NCI-H510A (cell line): ENCODE measurements at regions not wholly inside any gene's neighbourhood (a gene's known extent, or its start where the extent isn't known, plus 50 kb on each side); places are given as distances from the start of the nearest gene placed in this dataset.
"Not testable (repeated sequence)": the region's sequence is repeated elsewhere in the genome, so short reads cannot be mapped to it uniquely, and the experiment has no call there.

Source experiments
- DNase-seq: peaks from one replicate; lab custom pipeline; 2025; lab: John Stamatoyannopoulos, UW

- DNase-seq, result no peak
Measured at GRCh38 chr1:19591482-19592091, 52.5 kb upstream of the NBL1 start.

- DNase-seq, result no peak
Measured at GRCh38 chr1:19585507-19585906, 58.6 kb upstream of the NBL1 start.

DNA sequence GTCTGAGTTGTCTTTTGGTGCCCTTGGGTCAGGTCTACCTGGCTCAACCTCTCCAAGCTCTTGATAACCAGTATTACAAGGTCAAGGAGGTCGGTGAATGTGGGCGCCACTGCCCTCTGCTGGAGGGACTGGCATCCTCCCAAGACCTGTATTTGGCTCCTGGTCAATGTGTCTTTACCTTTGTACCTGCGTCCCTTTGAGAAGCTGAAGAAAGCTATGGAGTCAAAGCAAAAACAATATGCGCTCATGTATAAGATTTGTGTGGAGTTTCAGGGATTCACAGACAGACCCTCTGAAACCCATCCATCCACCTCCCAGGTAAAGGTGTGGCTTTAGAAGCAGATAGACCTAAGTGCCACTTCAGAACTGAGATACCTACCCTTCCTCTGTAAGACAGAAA is 61.8 kb upstream of the NBL1 start:
- peak; percentile 42 for DNase-seq

DNA sequence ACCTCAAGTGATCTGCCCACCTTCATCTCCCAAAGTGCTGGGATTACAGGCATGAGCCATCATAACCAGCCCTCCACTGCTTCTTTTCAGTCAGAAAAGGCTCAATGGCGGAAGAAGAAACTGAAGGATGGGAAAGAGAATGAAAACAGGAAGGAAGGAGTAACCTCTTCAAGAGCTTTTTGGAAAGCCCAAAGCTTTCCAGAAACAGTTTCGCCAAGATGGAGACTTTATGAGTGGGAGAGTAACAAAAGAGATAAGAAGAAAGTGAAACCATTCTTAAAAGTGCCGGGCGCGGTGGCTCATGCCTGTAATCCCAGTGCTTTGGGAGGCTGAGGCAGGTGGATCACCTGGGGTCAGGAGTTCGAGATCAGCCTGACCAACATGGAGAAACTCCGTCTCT is 62.7 kb upstream of the NBL1 start:
- no peak for DNase-seq

DNA sequence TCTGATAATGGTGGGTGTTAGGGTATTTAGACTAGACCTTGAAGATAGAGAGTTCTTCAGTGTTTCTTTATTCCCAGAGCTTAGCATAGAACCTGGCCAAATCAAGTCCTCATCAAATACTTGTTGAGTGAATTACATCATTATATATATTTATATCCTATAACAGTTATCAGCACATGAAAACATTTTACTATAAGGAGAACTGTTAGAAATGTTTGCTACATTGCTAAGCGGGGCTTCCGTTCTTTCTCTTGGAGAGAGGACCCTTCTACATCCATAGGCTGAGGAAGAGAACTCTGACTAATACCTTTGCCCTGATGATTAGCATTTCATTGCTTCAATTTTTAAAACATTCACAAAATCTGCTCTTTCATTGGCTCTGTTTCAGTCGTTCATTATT is 66.5 kb upstream of the NBL1 start:
- no peak for DNase-seq

DNA sequence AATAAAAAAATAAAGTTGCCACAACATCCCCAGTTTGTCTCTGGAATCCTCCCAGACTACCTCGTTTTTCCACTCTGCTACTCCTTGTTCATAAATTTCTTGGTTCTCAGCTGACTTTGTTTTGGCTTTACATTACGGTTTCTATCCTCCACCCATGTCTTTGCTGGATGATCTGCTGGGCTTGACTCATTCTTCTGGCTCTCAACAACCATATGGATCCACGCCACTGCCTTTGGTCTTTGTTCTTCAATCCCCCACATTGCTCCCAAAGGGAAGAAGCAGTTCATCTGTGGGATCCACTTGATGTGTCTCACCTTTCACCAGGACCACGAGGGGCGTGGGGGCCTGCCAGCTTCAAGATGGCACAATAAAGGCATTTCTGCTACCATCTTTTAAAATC is 67.1 kb upstream of the NBL1 start:
- DNase-seq, result no peak

DNA sequence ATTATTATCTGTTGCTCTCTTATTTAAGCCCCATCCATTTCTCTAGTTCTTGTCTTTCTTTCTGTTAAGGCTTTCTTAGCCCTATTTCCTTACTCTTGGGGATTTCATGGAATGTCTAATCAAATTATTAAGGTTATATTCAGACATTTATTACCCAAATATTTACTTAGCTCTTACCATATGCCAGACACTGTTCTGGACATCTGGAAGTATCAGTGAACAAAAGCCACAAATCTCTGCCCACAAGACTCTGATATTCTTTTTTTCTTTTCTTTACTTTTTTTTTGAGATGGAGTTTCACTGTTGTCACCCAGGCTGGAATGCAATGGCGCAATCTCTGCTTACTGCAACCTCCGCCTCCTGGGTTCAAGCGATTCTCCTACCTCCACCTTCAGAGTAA is 74.3 kb upstream of the NBL1 start:
- DNase-seq, result no peak

DNA sequence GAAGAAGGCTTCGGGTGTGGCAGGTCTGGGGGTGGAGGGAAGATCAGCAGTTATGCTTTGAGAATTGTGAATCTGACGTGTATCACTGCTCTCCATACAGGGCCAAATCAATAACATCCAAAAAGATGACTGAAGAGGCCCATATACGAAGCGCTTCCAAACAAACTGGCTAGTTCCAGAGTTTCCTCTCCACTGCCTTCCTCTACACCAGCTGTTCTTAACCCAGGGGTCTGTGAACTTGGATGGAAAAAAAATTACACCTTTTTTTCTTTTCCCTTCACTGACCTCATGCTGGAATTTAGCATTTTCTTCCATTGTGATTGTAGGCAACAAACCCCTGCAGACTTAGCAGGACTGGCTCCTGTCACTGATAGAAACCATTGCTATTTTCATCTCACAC is 77.1 kb upstream of the NBL1 start:
- no peak for DNase-seq

DNA sequence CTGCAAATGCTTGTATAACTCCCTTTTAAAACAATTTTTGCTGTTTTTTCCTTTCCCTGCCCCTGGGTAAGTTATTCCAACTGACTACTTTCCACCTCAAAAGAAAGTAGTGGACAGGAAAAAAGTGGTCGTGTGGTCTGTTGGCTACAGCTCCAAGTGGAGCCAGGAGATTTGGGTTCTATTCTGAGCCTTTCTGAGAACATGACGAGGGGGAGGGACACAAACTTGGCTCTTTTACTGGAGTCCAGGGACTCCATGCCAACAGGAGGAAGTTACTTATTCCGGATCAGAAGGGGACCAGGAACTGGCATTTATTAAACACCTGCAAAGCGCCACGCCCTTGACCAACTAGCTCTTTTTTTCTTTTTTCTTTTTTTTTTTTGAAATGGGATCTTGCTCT is 79.0 kb upstream of the CAPZB start:
- DNase-seq, result no peak

- no peak for DNase-seq
Measured at GRCh38 chr1:19563324-19564097, 78.2 kb upstream of the CAPZB start.

GRCh38 chr1:19562847-19563246 is 77.5 kb upstream of the CAPZB start:
- no peak for DNase-seq

DNA sequence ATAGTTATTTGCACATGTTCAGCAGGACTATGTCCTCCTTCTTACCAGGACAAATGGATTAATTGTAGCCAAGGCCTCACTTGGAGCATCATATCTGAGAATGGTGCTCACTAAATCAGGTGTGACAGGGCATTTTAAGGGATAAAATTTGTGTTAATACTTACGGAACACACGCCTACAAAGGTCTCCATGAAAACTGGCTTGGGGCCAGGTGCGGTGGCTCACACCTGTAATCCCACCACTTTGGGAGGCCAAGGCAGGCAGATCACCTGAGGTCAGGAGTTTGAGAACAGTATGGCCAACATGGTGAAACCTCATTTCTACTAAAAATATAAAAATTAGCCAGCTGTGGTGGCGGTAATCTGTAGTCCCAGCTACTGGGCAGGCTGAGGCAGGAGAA is 75.1 kb upstream of the CAPZB start:
- no peak for DNase-seq

GRCh38 chr1:19559641-19560040 is 74.3 kb upstream of the CAPZB start:
- no peak for DNase-seq

- DNase-seq, result no peak
Measured at GRCh38 chr1:19557609-19558051, 72.3 kb upstream of the CAPZB start.

- DNase-seq, result no peak
Measured at GRCh38 chr1:19554090-19554489, 68.8 kb upstream of the CAPZB start.

DNA sequence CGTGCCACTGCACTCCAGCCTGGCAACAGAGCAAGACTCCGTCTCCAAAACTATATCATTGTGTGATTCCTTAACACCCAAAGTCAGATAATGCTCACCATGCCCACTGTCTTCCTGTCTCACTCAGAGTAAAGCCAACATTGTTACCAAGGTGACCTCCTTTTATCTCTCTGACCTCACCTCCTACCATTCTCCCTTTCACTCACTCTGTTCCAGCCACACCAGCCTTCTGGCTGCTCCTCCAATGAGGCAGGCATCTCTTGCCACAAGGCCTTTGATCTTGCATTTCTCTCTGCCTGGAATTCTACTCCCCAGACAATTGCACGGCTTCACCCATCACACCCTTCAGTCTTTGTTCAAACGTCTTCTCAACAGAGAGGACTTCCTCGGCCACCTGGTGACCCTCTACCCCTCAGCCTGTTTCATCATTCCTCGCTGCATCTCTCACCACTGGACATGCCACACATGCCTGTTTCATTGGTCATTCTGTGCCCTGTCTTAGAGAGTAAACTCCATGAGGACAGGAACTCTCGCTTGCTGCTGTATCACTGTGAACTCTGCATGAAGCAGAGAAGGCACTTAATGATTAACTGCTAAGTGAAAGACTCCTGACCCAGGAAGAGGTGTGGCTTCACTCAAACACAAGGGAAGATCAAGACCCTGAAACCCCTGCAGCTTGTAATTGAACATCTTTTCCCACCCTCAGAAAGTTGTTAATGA is 67.1 kb upstream of the CAPZB start:
- no peak for DNase-seq

DNA sequence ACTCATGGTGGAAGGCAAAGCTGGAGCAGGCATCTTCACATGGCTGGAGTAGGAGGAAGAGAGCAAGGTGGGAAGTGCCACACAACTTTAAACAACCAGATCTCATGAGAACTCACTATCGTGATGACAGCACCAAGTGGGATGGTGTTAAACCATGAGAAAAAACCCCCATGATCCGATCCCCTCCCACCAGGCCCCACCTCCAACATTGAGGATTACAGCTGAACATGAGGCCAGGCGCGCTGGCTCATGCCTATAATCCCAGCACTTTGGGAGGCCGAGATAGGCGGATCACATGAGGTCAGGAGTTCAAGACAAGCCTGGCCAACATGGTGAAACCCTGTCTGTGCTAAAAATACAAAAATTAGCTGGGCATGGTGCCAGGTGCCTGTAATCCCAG is 66.5 kb upstream of the CAPZB start:
- DNase-seq, result not testable (repeated sequence)

GRCh38 chr1:19550437-19550836 is 65.1 kb upstream of the CAPZB start:
- DNase-seq, result not testable (repeated sequence)

DNA sequence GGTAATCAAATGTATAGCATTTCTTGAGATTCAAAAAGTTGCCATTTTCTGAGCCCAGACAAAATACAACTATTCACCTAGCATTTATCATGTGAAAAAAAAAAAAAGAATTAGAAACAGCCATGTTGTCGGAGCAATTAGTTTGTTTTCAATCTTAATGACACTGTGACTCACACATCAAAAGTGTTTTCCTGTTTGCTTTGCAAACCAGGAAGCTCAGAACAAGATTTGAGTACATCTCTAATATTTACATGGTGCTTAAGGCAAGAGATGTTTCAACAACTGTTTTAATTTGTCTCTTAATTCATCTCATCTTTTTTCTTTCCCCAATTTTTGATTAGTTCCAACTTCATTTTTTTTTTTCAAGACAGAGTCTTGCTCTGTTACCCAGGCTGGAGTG is 62.5 kb upstream of the CAPZB start:
- peak; percentile 15 for DNase-seq

GRCh38 chr1:19536519-19536918 is 51.2 kb upstream of the CAPZB start:
- DNase-seq, result no peak

GRCh38 chr1:19535214-19535613 is 49.9 kb upstream of the CAPZB start:
- DNase-seq, result no peak
